DMS153 (cell line): ENCODE measurements at regions not wholly inside any gene's neighbourhood (a gene's known extent, or its start where the extent isn't known, plus 50 kb on each side); places are given as distances from the start of the nearest gene placed in this dataset.

Source experiments
- DNase-seq: peaks from one replicate; lab custom pipeline; 2025; lab: John Stamatoyannopoulos, UW

DNA sequence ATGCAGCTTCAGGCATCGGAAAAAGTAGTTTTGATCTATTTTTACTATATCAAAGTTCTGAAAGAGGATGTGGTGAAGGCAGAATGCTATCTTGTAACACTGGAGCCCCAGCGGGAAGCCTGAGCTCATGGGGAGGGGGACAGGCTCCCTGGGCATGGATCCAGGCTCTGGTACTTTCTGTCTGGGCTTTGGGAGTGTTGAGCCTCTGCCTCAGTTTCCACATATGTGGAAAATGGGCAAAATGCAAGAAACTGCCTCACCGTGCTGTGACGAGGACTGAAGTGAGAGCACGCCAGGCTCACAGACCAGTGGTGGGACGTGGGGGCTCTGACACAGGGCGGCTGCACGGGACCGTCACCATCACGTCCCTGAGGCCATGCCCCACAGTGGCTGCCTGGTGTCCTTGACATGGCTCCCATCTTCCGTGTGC lies 182.9 kb upstream of the SHH start:
- no peak for DNase-seq

DNA sequence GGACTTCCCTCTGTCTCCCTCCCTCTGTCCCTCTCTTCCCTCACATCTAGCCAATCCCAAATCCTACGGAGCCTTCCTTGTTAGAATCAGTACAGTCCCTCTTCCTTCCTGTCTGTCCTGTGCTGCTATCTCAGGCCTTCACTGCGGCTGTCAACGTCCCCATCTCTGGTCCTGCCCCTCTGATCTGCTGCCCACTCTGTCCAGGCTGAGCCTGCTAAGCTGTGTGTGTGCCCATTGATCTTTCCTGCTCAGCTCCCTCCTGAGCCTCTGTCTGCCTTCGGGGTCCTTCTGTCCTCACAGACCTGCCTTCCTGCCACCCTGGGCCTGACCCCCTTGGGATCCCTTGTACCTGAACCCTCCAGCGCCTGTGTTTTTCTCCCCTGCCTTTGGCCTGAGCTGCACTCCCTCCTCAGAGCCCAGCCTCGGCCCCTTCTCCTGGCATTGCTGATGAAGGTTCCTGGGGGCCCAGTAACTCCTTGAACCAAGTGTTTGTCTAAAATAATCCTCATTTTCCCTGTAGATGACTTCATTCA lies 182.1 kb upstream of the SHH start:
- no peak for DNase-seq

DNA sequence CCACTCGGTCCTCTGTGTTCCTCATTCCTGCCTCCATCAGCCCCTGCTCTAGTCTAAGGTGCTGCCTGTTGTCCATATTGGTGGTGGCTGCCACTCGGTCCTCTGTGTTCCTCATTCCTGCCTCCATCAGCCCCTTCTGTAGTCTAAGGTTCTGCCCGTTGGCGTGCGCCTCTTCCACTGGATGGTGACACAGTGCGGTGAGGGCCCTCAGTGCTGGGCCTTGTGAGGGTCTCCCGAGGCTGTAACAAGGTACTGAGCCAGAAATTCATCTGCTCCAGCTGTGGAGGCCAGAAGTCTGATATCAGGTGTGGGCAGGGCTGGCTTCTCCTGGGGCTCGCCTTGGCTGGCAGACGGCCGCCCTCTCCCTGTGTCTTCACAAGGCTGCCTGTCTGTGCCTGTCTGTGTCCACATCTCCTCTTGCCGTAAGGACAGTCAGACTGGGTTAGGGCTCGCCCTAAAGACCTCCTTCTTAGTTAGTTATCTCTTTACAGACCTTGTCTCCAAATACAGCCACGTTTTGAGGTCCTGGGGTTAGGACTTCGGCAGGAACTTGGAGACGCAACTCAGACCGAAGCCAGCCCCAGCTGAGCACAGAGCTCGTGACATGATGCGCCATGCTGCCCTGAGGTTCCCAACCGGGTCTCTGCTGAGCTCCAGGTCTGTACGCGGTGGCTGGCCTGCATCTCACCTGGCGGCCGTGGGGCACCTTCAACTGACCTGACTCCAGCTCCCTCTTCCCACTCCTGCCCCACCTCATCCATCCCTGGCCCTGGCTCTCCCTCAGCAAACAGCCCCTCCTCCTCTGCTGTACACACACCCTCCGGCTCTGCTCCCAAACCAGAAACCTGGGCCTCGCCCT lies 181.4 kb upstream of the SHH start:
- DNase-seq: no peak

- no peak for DNase-seq
Observed at GRCh38 chr7:155992974-155993373, 180.7 kb upstream of the SHH start.

GRCh38 chr7:155992538-155992937 lies 180.3 kb upstream of the SHH start:
- no peak for DNase-seq

DNA sequence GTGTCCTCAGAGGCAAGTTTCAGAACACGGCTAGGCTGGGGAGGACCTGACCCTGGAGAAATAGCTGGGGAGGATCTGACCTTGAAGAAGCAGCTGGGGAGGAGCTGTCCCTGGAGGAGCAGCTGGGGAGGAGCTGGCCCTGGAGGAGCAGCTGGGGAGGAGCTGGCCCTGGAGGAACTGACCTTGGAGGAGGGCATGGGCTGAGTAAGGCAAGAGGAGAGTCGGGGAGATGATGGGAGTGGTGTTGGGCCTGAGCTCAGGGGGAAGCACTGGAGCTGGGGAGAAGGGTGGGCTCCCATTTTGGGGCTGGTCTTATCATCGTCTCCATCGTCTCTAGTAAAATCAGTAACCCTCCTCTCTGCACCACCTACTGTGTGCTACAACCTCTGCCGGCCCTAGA lies 179.8 kb upstream of the SHH start:
- no peak for DNase-seq

GRCh38 chr7:155991470-155991869 lies 179.2 kb upstream of the SHH start:
- DNase-seq: no peak

GRCh38 chr7:155988416-155988815 lies 176.2 kb upstream of the SHH start:
- no peak for DNase-seq

GRCh38 chr7:155987681-155988235 lies 175.5 kb upstream of the SHH start:
- DNase-seq: no peak

- DNase-seq: no peak
Observed at GRCh38 chr7:155986497-155987160, 174.4 kb upstream of the SHH start.

- no peak for DNase-seq
Observed at GRCh38 chr7:155985518-155986250, 173.4 kb upstream of the SHH start.

DNA sequence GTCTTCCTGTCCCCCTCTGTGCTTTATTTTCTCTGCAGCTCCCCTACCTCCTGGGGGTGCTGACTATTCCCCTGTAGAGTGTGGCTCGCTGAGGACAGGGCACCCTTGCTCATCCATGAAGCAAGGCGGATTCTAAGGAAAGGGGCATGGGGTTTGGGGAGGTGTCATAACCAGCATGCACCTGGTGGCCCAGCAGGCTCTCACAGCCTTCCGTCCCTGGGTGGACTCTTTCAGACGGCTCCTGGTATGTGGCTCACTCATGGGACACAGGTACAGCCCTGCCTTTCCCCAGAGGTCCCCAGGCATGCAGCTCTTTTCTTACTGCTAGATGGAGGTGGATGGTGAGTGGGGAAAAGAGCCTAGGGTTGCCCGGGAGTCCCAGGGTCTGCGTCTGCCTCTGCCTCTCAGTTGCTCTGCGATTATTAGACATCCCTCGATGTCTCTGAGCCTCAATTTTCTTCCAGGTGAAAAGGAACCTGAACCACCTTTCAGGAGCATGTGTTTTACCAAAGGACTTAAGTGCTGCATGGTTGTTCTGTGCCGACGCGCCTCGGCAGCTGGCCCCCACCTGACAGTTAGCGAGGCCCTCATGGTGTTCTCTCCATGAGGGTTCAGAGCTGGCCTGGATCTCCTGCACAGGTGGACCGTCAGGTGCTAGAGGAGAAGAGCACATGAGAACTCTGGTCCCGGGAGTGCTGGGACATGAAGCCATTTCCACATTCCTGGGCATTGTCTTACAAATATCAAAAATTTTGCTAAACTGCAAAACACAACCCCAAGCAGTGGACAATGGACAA lies 172.5 kb upstream of the SHH start:
- no peak for DNase-seq

DNA sequence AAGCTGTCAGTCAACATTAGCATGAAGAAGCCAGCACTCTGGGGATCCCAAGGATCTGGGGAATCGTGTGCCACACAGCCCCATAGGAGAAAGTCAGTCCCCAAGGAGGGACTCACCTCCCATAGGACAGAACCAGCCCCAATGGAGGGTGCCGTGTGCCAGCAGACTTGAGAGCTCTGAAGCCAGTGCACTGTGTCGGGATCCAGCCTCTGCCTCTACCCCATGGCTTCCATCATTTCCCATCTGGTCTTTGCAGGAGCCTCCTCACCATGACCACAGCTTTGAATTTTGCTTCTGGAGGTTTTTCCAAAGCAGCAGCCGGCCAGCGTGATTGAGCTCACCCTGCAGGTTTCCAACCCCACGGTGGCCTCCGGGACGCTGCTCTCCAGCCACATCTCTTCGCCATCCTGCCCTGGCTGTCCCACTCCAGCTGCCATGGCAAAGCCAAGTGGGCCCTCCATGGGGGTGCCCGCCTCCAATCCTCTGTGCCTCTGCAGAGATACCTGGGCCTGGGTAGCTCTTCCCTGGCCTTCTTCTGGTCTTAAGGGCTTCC lies 171.8 kb upstream of the SHH start:
- no peak for DNase-seq

- no peak for DNase-seq
Observed at GRCh38 chr7:155983176-155983815, 171.0 kb upstream of the SHH start.

GRCh38 chr7:155981703-155982102 lies 169.4 kb upstream of the SHH start:
- DNase-seq: no peak

GRCh38 chr7:155980841-155981240 lies 168.6 kb upstream of the SHH start:
- no peak for DNase-seq

GRCh38 chr7:155979994-155980393 lies 167.7 kb upstream of the SHH start:
- DNase-seq: no peak

DNA sequence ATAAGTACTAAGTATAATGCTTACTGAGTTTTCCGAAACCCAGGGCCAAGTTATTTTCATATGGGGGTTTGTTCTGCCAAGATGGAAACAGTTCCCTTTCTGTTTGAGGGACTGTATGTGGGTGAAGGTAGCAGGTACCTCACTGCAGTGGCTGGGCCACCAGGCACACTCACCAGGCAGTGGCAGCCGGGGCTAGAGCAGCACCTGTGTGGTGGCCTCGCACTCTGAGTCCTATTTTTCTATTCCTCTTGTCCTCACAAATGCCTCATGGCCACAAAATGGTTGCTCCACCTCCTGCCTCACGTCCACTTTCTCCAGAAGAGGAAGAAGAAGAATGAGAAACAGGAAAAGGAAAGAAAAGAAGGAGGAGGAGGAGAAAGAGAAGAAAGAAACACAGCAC lies 167.3 kb upstream of the SHH start:
- no peak for DNase-seq

DNA sequence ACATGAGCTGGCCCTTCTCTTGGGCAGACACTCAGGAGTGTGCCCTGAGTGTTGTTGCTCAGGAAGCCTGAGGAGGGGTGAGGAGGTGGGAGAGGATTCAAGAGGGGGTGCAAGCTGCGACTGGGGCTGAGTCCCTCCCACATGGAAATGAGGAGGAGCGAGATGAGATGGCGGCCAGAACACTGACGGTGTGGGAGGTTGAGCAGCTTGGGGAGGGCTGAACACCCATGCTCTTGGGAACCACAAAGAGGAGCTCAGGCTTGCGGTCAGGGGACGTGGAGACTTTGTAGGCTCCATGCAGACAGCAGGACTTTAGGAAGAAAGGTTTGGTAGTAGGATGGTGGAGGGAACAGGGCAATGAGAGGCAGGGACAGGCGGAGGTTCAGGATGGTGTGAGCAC lies 163.2 kb upstream of the SHH start:
- DNase-seq: no peak

- no peak for DNase-seq
Observed at GRCh38 chr7:155974186-155974897, 162.1 kb upstream of the SHH start.
